ENCODE measurements at regions not wholly inside any gene's neighbourhood (a gene's known extent, or its start where the extent isn't known, plus 50 kb on each side); places are given as distances from the start of the nearest gene placed in this dataset.
"Not testable (repeated sequence)": the region's sequence is repeated elsewhere in the genome, so short reads cannot be mapped to it uniquely, and the experiment has no call there.

GRCh38 chr6:139533573-139534471, 159.4 kb upstream of the CITED2 start:
- no peak for DNase-seq (ENCODE audit: low spot score)

- DNase-seq (ENCODE audit: low spot score) = no peak
Observed at GRCh38 chr6:139533171-139533570, 158.7 kb upstream of the CITED2 start.

GRCh38 chr6:139531148-139532115, 157.0 kb upstream of the CITED2 start:
- DNase-seq (ENCODE audit: low spot score) = peak; percentile 84

GRCh38 chr6:139530561-139530960, 156.1 kb upstream of the CITED2 start:
- DNase-seq (ENCODE audit: low spot score) = no peak

- no peak for DNase-seq (ENCODE audit: low spot score)
Observed at GRCh38 chr6:139529420-139529819, 155.0 kb upstream of the CITED2 start.

- DNase-seq (ENCODE audit: low spot score) = no peak
Observed at GRCh38 chr6:139528471-139528870, 154.0 kb upstream of the CITED2 start.

- no peak for DNase-seq (ENCODE audit: low spot score)
Observed at GRCh38 chr6:139525415-139525814, 151.0 kb upstream of the CITED2 start.

GRCh38 chr6:139523986-139524385, 149.5 kb upstream of the CITED2 start:
- DNase-seq (ENCODE audit: low spot score) = no peak

- no peak for DNase-seq (ENCODE audit: low spot score)
Observed at GRCh38 chr6:139522511-139523220, 148.2 kb upstream of the CITED2 start.

- no peak for DNase-seq (ENCODE audit: low spot score)
Observed at GRCh38 chr6:139521338-139521737, 146.9 kb upstream of the CITED2 start.

- no peak for DNase-seq (ENCODE audit: low spot score)
Observed at GRCh38 chr6:139520321-139520768, 145.9 kb upstream of the CITED2 start.

- no peak for DNase-seq (ENCODE audit: low spot score)
Observed at GRCh38 chr6:139519571-139520031, 145.2 kb upstream of the CITED2 start.

- DNase-seq (ENCODE audit: low spot score) = no peak
Observed at GRCh38 chr6:139519097-139519496, 144.6 kb upstream of the CITED2 start.

- DNase-seq (ENCODE audit: low spot score) = no peak
Observed at GRCh38 chr6:139518556-139519091, 144.2 kb upstream of the CITED2 start.

GRCh38 chr6:139517998-139518555, 143.6 kb upstream of the CITED2 start:
- not testable (repeated sequence) for DNase-seq (ENCODE audit: low spot score)

GRCh38 chr6:139515511-139515910, 141.1 kb upstream of the CITED2 start:
- DNase-seq (ENCODE audit: low spot score) = peak; percentile 64

- DNase-seq (ENCODE audit: low spot score) = no peak
Observed at GRCh38 chr6:139514819-139515218, 140.4 kb upstream of the CITED2 start.

GRCh38 chr6:139510040-139510790, 135.8 kb upstream of the CITED2 start:
- no peak for DNase-seq (ENCODE audit: low spot score)

- DNase-seq (ENCODE audit: low spot score) = no peak
Observed at GRCh38 chr6:139509167-139509566, 134.7 kb upstream of the CITED2 start.

GRCh38 chr6:139508576-139508975, 134.1 kb upstream of the CITED2 start:
- no peak for DNase-seq (ENCODE audit: low spot score)
